H9 (cell line): ENCODE measurements at regions not wholly inside any gene's neighbourhood (a gene's known extent, or its start where the extent isn't known, plus 50 kb on each side); places are given as distances from the start of the nearest gene placed in this dataset.

Source experiments
- DNase-seq: peaks from one replicate; pipeline ENCODE4 v3.0.0-alpha.2; 2017
- H2AFZ ChIP-seq: one replicate; pipeline ENCODE4 v1.6.1; 2013; ENCODE audit warnings: mild to moderate bottlenecking, low read length, control low read depth, moderate library complexity
- H2AK5ac ChIP-seq: 2 replicates; pipeline ENCODE4 v1.6.1; 2013; ENCODE audit warnings: low read length, control low read depth, mixed read lengths; ENCODE audit not compliant: insufficient read length
- H2BK120ac ChIP-seq: one replicate; pipeline ENCODE4 v1.6.1; 2013; ENCODE audit warnings: low read depth, mild to moderate bottlenecking, low read length, control low read depth, inconsistent platforms; ENCODE audit not compliant: poor library complexity, severe bottlenecking
- H2BK12ac ChIP-seq: 2 replicates; pipeline ENCODE4 v1.6.1; 2013; ENCODE audit warnings: low read length, control low read depth, mixed read lengths, low read depth; ENCODE audit not compliant: insufficient read length
- H2BK15ac ChIP-seq: 2 replicates; pipeline ENCODE4 v1.6.1; 2013; ENCODE audit warnings: low read depth, low read length, control low read depth
- H2BK20ac ChIP-seq: one replicate; pipeline ENCODE4 v1.6.1; 2013; ENCODE audit warnings: low read depth, mild to moderate bottlenecking, low read length, control low read depth, inconsistent platforms; ENCODE audit not compliant: poor library complexity, severe bottlenecking
- H2BK5ac ChIP-seq: 2 replicates; pipeline ENCODE4 v1.6.1; 2013; ENCODE audit warnings: low read length, control low read depth, mixed read lengths; ENCODE audit not compliant: insufficient read length
- H3K14ac ChIP-seq: 2 replicates; pipeline ENCODE4 v1.6.1; 2013; ENCODE audit warnings: low read length, control low read depth; ENCODE audit not compliant: insufficient read depth
- H3K18ac ChIP-seq: 2 replicates; pipeline ENCODE4 v1.6.1; 2013; ENCODE audit warnings: low read depth, mild to moderate bottlenecking, mixed read lengths, low read length, control low read depth; ENCODE audit not compliant: insufficient read length
- H3K23ac ChIP-seq: 2 replicates; pipeline ENCODE4 v1.6.1; 2013; ENCODE audit warnings: low read length, control low read depth, mixed read lengths, low read depth; ENCODE audit not compliant: insufficient read length
- H3K23me2 ChIP-seq: 2 replicates; pipeline ENCODE4 v1.6.1; 2013; ENCODE audit warnings: low read depth, mild to moderate bottlenecking, mixed read lengths, low read length, control low read depth; ENCODE audit not compliant: insufficient read length, poor library complexity, severe bottlenecking
- H3K27ac ChIP-seq: 2 replicates; pipeline ENCODE4 v1.5.1; 2013; ENCODE audit warnings: low read length, control low read depth, mixed read lengths, low read depth; ENCODE audit not compliant: insufficient read length
- H3K27me3 ChIP-seq: 2 replicates; pipeline ENCODE4 v1.6.1; 2013; ENCODE audit warnings: low read length, control low read depth, inconsistent platforms; ENCODE audit not compliant: insufficient read depth
- H3K4ac ChIP-seq: 2 replicates; pipeline ENCODE4 v1.6.1; 2013; ENCODE audit warnings: low read depth, mild to moderate bottlenecking, control low read depth, inconsistent platforms, low read length, moderate library complexity
- H3K4me1 ChIP-seq: 2 replicates; pipeline ENCODE4 v1.6.1; 2013; ENCODE audit warnings: low read length, control low read depth, inconsistent platforms; ENCODE audit not compliant: insufficient read depth
- H3K4me2 ChIP-seq: 2 replicates; pipeline ENCODE4 v1.6.1; 2013; ENCODE audit warnings: low read length, control low read depth, mixed read lengths; ENCODE audit not compliant: insufficient read length, insufficient read depth
- H3K56ac ChIP-seq: 2 replicates; pipeline ENCODE4 v1.6.1; 2013; ENCODE audit warnings: low read depth, mild to moderate bottlenecking, mixed read lengths, low read length, control low read depth; ENCODE audit not compliant: insufficient read length
- H3K79me1 ChIP-seq: 2 replicates; pipeline ENCODE4 v1.6.1; 2013; ENCODE audit warnings: low read depth, mild to moderate bottlenecking, moderate library complexity, low read length, control low read depth, inconsistent platforms; ENCODE audit not compliant: insufficient read depth, poor library complexity, severe bottlenecking
- H3K79me2 ChIP-seq: 2 replicates; pipeline ENCODE4 v1.6.1; 2013; ENCODE audit warnings: low read length, control low read depth, inconsistent platforms; ENCODE audit not compliant: insufficient read depth
- H3K9ac ChIP-seq: 2 replicates; pipeline ENCODE4 v1.6.1; 2013; ENCODE audit warnings: low read length, control low read depth, mixed read lengths; ENCODE audit not compliant: insufficient read length; ENCODE audit errors: extremely low read depth
- H3K9me3 ChIP-seq: one replicate; pipeline ENCODE4 v1.6.1; 2013; ENCODE audit warnings: low read depth, low read length, inconsistent platforms; ENCODE audit not compliant: control insufficient read depth
- H3T11ph ChIP-seq: one replicate; pipeline ENCODE4 v1.6.1; 2013; ENCODE audit warnings: mild to moderate bottlenecking, low read length, control low read depth, inconsistent platforms
- H4K20me1 ChIP-seq: one replicate; pipeline ENCODE4 v1.6.1; 2013; ENCODE audit not compliant: control insufficient read depth, insufficient read length, insufficient read depth
- H4K5ac ChIP-seq: 2 replicates; pipeline ENCODE4 v1.6.1; 2013; ENCODE audit warnings: low read depth, mild to moderate bottlenecking, mixed read lengths, low read length, control low read depth; ENCODE audit not compliant: insufficient read length
- H4K8ac ChIP-seq: replicated peaks from 2 replicates; pipeline ENCODE4 v1.6.1; 2013; ENCODE audit warnings: low read length, control low read depth, mixed read lengths, low read depth; ENCODE audit not compliant: insufficient read length
- H4K91ac ChIP-seq: 2 replicates; pipeline ENCODE4 v1.6.1; 2013; ENCODE audit warnings: low read depth, mild to moderate bottlenecking, moderate library complexity, mixed read lengths, low read length, control low read depth; ENCODE audit not compliant: insufficient read length
- H3K27ac Mint-ChIP-seq, 3 experiments: 2 replicates in 2 of 3; 3 replicates in 1 of 3; pipeline ENCODE4 v1.8.0; 2020 to 2021; ENCODE audit warnings: mixed read lengths in 3 of 3, mild to moderate bottlenecking in 1 of 3, moderate library complexity in 1 of 3
- H3K27me3 Mint-ChIP-seq: 2 replicates; pipeline ENCODE4 v1.8.0; 2021; ENCODE audit warnings: low read depth, mild to moderate bottlenecking, moderate library complexity, mixed read lengths
- H3K36me3 Mint-ChIP-seq, 3 experiments: 2 replicates in 2 of 3; 3 replicates in 1 of 3; pipeline ENCODE4 v1.8.0; 2020 to 2021; ENCODE audit warnings: low read depth in 3 of 3, mixed read lengths in 3 of 3; ENCODE audit not compliant: insufficient read depth in 1 of 3
- H3K4me1 Mint-ChIP-seq, 2 experiments: 2 replicates each; pipeline ENCODE4 v1.8.0; 2020; ENCODE audit warnings: mixed read lengths in 2 of 2
- H3K4me3 Mint-ChIP-seq, 2 experiments: 2 replicates in 1 of 2; 3 replicates in 1 of 2; pipeline ENCODE4 v1.8.0; 2020 to 2021; ENCODE audit warnings: mild to moderate bottlenecking in 2 of 2, mixed read lengths in 2 of 2, moderate library complexity in 1 of 2
- H3K9me3 Mint-ChIP-seq, 2 experiments: 2 replicates in 1 of 2; 3 replicates in 1 of 2; pipeline ENCODE4 v1.8.0; 2020; ENCODE audit warnings: mild to moderate bottlenecking in 2 of 2, mixed read lengths in 2 of 2, moderate library complexity in 1 of 2
- WGBS: extraction: QIAGEN DNeasy Blood & Tissue Kit; methylation state at CpG from one replicate; pipeline ENCODE4 v1.1.7; 2013; ENCODE audit warnings: missing lambda C conversion rate, low lambda C conversion rate, mixed read lengths; ENCODE audit not compliant: insufficient read length; ENCODE audit errors: extremely low coverage; 5-methylcytosine and 5-hydroxymethylcytosine counted together
- TF ChIP-seq, protein P1 (sequence below): fragments of 200-600 bp; sonication (generic); conservative IDR thresholded peaks from 3 replicates; pipeline ENCODE4 v1.8.0; 2021; ENCODE audit warnings: antibody characterized with exemption, mild to moderate bottlenecking

DNA sequence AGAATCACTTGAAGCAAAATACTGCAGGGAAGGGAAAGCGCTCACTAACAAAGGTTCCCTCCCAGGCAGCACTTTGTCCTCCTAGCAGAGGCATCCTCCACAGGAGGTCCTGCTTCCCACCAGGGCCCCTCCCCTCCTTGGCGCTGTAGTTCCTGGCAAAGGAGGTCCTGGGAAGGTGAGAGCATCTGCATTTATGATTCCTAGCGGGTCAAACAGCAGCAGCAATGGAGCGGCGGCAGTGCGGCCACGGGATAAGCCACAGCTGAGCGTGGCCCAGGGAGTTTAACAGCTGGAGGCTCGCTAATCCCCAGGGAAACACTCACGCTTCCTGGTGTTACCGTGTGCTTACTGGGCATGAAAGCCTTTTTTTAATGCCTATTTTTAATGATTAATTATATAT lies 185.8 kb downstream of the TTLL2 start:
- no peak overlapping the region; a peak in 1 of 7 replicates for H3K27ac Mint-ChIP-seq
- H3K36me3 Mint-ChIP-seq = no peaks in the 10 kb centered on the region
- H3K27me3 Mint-ChIP-seq = peaks cover 18% of the 10 kb centered on the region
- Histone ChIP-seq H3K4me2 (no peak overlapping the region), H3K79me2 (no peaks in the 10 kb centered on the region), H3K23me2 (no peaks in the 10 kb centered on the region), H2BK5ac (no peak overlapping the region), H4K20me1 (no peaks in the 10 kb centered on the region), H3K18ac (no peak overlapping the region), H3T11ph (no peak overlapping the region), H2AFZ (no peak overlapping the region), H3K14ac (no peak overlapping the region), H3K27me3 (no peaks in the 10 kb centered on the region), H2BK20ac (no peak overlapping the region), H3K23ac (no peak overlapping the region), H3K4ac (no peak overlapping the region), H2BK12ac (no peak overlapping the region), H2BK15ac (no peak overlapping the region), H3K4me1 (no peaks in the 10 kb centered on the region; the same call in 1 of the 2 replicates), H3K9me3 (no peaks in the 10 kb centered on the region), H3K9ac (no peak overlapping the region), H4K5ac (no peak overlapping the region), H2BK120ac (no peak overlapping the region), H4K91ac (no peak overlapping the region), H3K27ac (no peak overlapping the region), H3K79me1 (no peaks in the 10 kb centered on the region), H2AK5ac (no peak overlapping the region), H4K8ac (no peak overlapping the region), H3K56ac (no peak overlapping the region)
- H3K9me3 Mint-ChIP-seq = no peaks in the 10 kb centered on the region; a peak in 3 of 5 replicates
- TF ChIP-seq, protein P1, sequence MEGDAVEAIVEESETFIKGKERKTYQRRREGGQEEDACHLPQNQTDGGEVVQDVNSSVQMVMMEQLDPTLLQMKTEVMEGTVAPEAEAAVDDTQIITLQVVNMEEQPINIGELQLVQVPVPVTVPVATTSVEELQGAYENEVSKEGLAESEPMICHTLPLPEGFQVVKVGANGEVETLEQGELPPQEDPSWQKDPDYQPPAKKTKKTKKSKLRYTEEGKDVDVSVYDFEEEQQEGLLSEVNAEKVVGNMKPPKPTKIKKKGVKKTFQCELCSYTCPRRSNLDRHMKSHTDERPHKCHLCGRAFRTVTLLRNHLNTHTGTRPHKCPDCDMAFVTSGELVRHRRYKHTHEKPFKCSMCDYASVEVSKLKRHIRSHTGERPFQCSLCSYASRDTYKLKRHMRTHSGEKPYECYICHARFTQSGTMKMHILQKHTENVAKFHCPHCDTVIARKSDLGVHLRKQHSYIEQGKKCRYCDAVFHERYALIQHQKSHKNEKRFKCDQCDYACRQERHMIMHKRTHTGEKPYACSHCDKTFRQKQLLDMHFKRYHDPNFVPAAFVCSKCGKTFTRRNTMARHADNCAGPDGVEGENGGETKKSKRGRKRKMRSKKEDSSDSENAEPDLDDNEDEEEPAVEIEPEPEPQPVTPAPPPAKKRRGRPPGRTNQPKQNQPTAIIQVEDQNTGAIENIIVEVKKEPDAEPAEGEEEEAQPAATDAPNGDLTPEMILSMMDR = no peak
- no CpG with 5 or more reads among the region's 11 CpGs for WGBS
- H3K4me1 Mint-ChIP-seq = peaks cover 19 to 27% of the 10 kb centered on the region in 2 experiments
- H3K4me3 Mint-ChIP-seq = no peak overlapping the region
- DNase-seq = no peak
